Progenitor cell of endocrine pancreas (in vitro differentiated cells): ENCODE measurements at regions not wholly inside any gene's neighbourhood (a gene's known extent, or its start where the extent isn't known, plus 50 kb on each side); places are given as distances from the start of the nearest gene placed in this dataset.

Experiments used
- DNase-seq: peaks from one replicate; pipeline ENCODE4 v3.0.0; 2021; ENCODE audit warnings: low spot score; ENCODE audit not compliant: unreplicated experiment
- H3K27ac Mint-ChIP-seq: 2 replicates; pipeline ENCODE4 v1.8.0; 2021; ENCODE audit warnings: mild to moderate bottlenecking, moderate library complexity, mixed read lengths
- H3K27me3 Mint-ChIP-seq: 2 replicates; pipeline ENCODE4 v1.8.0; 2021; ENCODE audit warnings: mixed read lengths
- H3K36me3 Mint-ChIP-seq: 2 replicates; pipeline ENCODE4 v1.8.0; 2022; ENCODE audit warnings: mixed read lengths; ENCODE audit not compliant: insufficient read depth
- H3K4me1 Mint-ChIP-seq: 2 replicates; pipeline ENCODE4 v1.8.0; 2021; ENCODE audit warnings: low read depth, mixed read lengths
- H3K4me3 Mint-ChIP-seq: 2 replicates; pipeline ENCODE4 v1.8.0; 2021; ENCODE audit warnings: low read depth, mild to moderate bottlenecking, moderate library complexity, mixed read lengths
- H3K9me3 Mint-ChIP-seq: 2 replicates; pipeline ENCODE4 v1.8.0; 2021; ENCODE audit warnings: low read depth, mixed read lengths
- CTCF ChIP-seq: fragments of 200-600 bp; sonication (generic); IDR thresholded peaks from one replicate; pipeline ENCODE4 v1.5.0; 2021; ENCODE audit warnings: antibody characterized with exemption, mild to moderate bottlenecking; ENCODE audit not compliant: unreplicated experiment

DNA sequence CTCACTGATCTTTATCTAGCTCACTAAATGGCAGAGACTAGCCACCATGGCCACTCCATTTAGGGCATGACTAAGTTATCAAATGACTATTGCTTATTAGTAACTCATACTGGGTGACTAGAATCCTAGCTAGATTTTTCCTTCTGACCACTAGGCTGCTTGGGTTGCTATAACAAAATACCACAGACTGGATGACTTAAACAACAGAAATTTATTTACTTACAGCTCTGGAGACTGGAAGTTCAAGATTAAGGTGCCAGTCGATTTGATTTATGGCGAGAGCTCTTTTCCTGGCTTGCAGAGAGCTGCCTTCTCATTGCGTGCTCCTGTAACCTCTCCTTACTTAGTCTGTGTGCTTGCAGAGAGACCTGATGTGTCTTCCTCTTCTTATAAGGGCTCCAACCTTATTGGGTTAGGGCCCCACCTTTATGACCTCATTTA, 55.0 kb upstream of the APC start:
- Mint-ChIP-seq H3K4me3 (no peak overlapping the region), H3K27ac (no peak overlapping the region), H3K4me1 (peaks cover 1% of the 10 kb centered on the region), H3K36me3 (no peaks in the 10 kb centered on the region), H3K27me3 (no peaks in the 10 kb centered on the region), H3K9me3 (peaks cover 3% of the 10 kb centered on the region)
- no peak for DNase-seq
- no peak for TF ChIP-seq CTCF

- H3K36me3 Mint-ChIP-seq: no peaks in the 10 kb centered on the region
- H3K27ac Mint-ChIP-seq: no peak overlapping the region
- DNase-seq: no peak
- peaks cover 5% of the 10 kb centered on the region for H3K4me1 Mint-ChIP-seq
- no peak overlapping the region for H3K4me3 Mint-ChIP-seq
- no peak for TF ChIP-seq CTCF
- peaks cover 3% of the 10 kb centered on the region for H3K9me3 Mint-ChIP-seq
- no peaks in the 10 kb centered on the region for H3K27me3 Mint-ChIP-seq
Measured at GRCh38 chr5:112684121-112684520, 53.6 kb upstream of the APC start.

DNA sequence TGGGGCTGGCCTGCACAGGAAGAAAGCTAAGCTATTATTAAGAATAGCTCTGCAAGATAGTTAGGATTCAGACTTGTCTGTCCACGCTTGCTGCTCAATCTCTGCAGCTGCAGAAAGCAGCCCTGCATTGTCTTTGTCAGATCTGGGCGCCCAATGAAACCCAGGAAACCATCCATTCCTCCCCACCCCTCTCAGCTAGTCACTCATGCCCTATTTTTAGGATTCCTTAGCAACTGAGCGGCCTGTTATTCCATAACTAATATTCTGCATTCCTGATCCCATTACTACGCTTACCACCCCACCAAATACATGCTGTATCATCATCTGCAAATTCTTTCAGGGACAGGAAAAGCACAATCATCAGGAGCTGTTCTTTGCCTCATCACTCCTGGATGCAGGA, 52.9 kb upstream of the APC start:
- Mint-ChIP-seq H3K27ac (no peak overlapping the region), H3K4me3 (no peak overlapping the region), H3K9me3 (peaks cover 3% of the 10 kb centered on the region), H3K4me1 (peaks cover 5% of the 10 kb centered on the region), H3K27me3 (no peaks in the 10 kb centered on the region), H3K36me3 (no peaks in the 10 kb centered on the region)
- TF ChIP-seq CTCF: no peak
- DNase-seq: no peak

DNA sequence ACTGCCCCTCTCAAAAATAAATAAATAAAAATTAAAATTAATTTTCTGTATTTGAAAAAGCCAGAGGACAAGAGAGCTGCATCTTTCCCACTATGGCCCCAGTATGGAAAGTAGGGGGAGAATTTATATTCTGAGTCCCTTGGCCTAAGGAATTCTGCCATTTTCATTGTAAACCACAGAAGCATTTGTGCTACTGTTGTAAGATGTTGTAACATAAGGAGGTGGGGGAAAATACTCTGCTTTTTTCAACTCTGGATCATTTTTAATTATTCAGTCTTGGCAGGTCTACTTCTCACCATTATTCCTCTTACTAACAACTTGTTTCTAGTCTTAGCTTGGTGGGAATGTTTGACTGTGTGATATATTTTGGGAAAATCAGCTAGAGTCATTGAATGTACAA, 52.3 kb upstream of the APC start:
- no peak for TF ChIP-seq CTCF
- Mint-ChIP-seq H3K4me3 (no peak overlapping the region), H3K27ac (no peak overlapping the region)

GRCh38 chr5:112685931-112686330, 51.8 kb upstream of the APC start:
- H3K4me3 Mint-ChIP-seq: no peak overlapping the region
- no peaks in the 10 kb centered on the region for H3K27me3 Mint-ChIP-seq
- H3K36me3 Mint-ChIP-seq: no peaks in the 10 kb centered on the region
- H3K9me3 Mint-ChIP-seq: peaks cover 3% of the 10 kb centered on the region
- H3K27ac Mint-ChIP-seq: no peak overlapping the region
- DNase-seq: no peak
- H3K4me1 Mint-ChIP-seq: peaks cover 5% of the 10 kb centered on the region
- no peak for TF ChIP-seq CTCF

More for the DNA sequence above, 52.3 kb upstream of the APC start:
- H3K36me3 Mint-ChIP-seq: no peaks in the 10 kb centered on the region
- DNase-seq: no peak
- peaks cover 3% of the 10 kb centered on the region for H3K9me3 Mint-ChIP-seq
- H3K4me1 Mint-ChIP-seq: peaks cover 5% of the 10 kb centered on the region
- no peaks in the 10 kb centered on the region for H3K27me3 Mint-ChIP-seq

DNA sequence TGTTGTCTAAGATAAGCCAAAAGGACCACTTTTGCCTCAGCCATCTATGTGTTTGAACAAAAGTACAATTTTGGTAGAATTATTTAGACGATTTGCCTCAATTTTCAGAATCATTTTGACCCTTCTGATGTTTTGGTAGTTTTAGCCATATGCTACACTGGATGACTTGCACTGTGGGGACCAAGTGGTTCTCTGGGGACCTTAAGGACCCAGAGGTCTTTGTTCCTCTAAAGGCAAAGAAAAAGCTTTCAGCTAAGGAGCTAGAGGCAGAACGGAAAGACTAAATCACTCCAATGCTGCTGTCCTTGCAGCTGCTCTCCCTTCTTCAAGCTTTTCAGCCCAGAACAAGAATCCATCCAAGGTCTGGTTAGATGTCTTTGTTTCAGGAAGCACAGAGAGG, 51.0 kb upstream of the APC start:
- DNase-seq: no peak
- no peak for TF ChIP-seq CTCF
- Mint-ChIP-seq H3K27me3 (no peaks in the 10 kb centered on the region), H3K27ac (no peak overlapping the region), H3K9me3 (peaks cover 3% of the 10 kb centered on the region), H3K4me1 (peaks cover 5% of the 10 kb centered on the region), H3K4me3 (no peak overlapping the region), H3K36me3 (no peaks in the 10 kb centered on the region)
